Smooth muscle cell (in vitro differentiated cells): ENCODE measurements at regions not wholly inside any gene's neighbourhood (a gene's known extent, or its start where the extent isn't known, plus 50 kb on each side); places are given as distances from the start of the nearest gene placed in this dataset.

ENCODE experiments used
- DNase-seq: peaks from one replicate; lab custom pipeline; 2025; ENCODE audit not compliant: unreplicated experiment; lab: John Stamatoyannopoulos, UW
- H2AFZ ChIP-seq: fragments of 200-600 bp; sonication (generic); 2 replicates; pipeline ENCODE4 v1.6.0; 2016; ENCODE audit warnings: antibody characterized with exemption, low read depth, mild to moderate bottlenecking
- H3F3A ChIP-seq: fragments of 200-600 bp; sonication (generic); 2 replicates; pipeline ENCODE4 v1.6.0; 2017; ENCODE audit warnings: antibody characterized with exemption, low read depth
- H3K27ac ChIP-seq: fragments of 200-600 bp; sonication (generic); 2 replicates; pipeline ENCODE4 v1.5.1; 2016; ENCODE audit warnings: low read depth, mild to moderate bottlenecking
- H3K27me3 ChIP-seq: fragments of 200-600 bp; sonication (generic); 2 replicates; pipeline ENCODE4 v1.6.1; 2016; ENCODE audit warnings: low read depth, mild to moderate bottlenecking
- H3K36me3 ChIP-seq: fragments of 200-600 bp; sonication (generic); 2 replicates; pipeline ENCODE4 v1.5.1; 2016; ENCODE audit warnings: low read depth
- H3K4me1 ChIP-seq: fragments of 200-600 bp; sonication (generic); 2 replicates; pipeline ENCODE4 v1.5.1; 2016; ENCODE audit warnings: low read depth
- H3K4me2 ChIP-seq: fragments of 200-600 bp; sonication (generic); 2 replicates; pipeline ENCODE4 v1.6.0; 2016; ENCODE audit warnings: mild to moderate bottlenecking
- H3K4me3 ChIP-seq: fragments of 200-600 bp; sonication (generic); 2 replicates; pipeline ENCODE4 v1.5.1; 2016; ENCODE audit warnings: mild to moderate bottlenecking
- H3K79me2 ChIP-seq: fragments of 200-600 bp; sonication (generic); 2 replicates; pipeline ENCODE4 v1.6.0; 2016; ENCODE audit warnings: low read depth, mild to moderate bottlenecking
- H3K9ac ChIP-seq: fragments of 200-600 bp; sonication (generic); 2 replicates; pipeline ENCODE4 v1.6.0; 2016; ENCODE audit warnings: low read depth
- H3K9me3 ChIP-seq: fragments of 200-600 bp; sonication (generic); replicated peaks from 2 replicates; pipeline ENCODE4 v1.5.1; 2016; ENCODE audit warnings: low read depth
- H4K20me1 ChIP-seq: fragments of 200-600 bp; sonication (generic); 2 replicates; pipeline ENCODE4 v1.6.0; 2016; ENCODE audit warnings: low read depth
- WGBS: methylation state at CpG from one replicate; pipeline ENCODE4 v1.1.7; 2016; ENCODE audit warnings: low lambda C conversion rate; 5-methylcytosine and 5-hydroxymethylcytosine counted together
- TF ChIP-seq, protein P1 (sequence below): fragments of 200-600 bp; sonication (generic); IDR thresholded peaks from 2 replicates; pipeline ENCODE4 v1.5.1; 2017; ENCODE audit warnings: borderline replicate concordance, mild to moderate bottlenecking, antibody characterized with exemption; ENCODE audit not compliant: insufficient read depth, poor library complexity, severe bottlenecking

DNA sequence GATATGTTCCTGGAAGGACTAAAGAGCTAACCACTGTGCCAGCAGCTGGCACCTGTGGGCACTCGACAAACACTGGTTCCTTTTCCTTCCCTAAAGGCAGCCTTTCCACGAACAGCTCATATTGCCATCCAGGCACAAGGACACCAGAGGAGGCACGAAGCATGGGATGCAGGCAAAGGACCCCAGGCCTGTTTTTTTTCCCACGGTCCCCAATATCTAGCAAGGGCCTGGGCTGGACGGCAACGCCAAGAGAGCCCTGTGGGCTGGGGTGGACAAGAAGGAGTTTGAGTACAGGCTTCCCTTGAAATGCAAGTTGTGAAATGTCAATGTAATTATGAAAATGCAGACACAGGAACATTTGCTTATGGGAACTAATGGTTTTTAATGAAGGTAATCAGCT is 135.9 kb downstream of the CYP26B1 start:
- H3K27me3 ChIP-seq = no peaks in the 10 kb centered on the region
- H4K20me1 ChIP-seq = no peaks in the 10 kb centered on the region
- 84% methylated on average over 6 of the region's 6 CpGs for WGBS
- no peaks in the 10 kb centered on the region for H3K36me3 ChIP-seq
- H3K9ac ChIP-seq = no peak overlapping the region
- no peaks in the 10 kb centered on the region for H3K9me3 ChIP-seq
- no peaks in the 10 kb centered on the region for H3K4me1 ChIP-seq
- no peak overlapping the region for H2AFZ ChIP-seq
- no peaks in the 10 kb centered on the region for H3F3A ChIP-seq
- H3K4me3 ChIP-seq = no peak overlapping the region
- H3K27ac ChIP-seq = no peak overlapping the region
- TF ChIP-seq, protein P1, sequence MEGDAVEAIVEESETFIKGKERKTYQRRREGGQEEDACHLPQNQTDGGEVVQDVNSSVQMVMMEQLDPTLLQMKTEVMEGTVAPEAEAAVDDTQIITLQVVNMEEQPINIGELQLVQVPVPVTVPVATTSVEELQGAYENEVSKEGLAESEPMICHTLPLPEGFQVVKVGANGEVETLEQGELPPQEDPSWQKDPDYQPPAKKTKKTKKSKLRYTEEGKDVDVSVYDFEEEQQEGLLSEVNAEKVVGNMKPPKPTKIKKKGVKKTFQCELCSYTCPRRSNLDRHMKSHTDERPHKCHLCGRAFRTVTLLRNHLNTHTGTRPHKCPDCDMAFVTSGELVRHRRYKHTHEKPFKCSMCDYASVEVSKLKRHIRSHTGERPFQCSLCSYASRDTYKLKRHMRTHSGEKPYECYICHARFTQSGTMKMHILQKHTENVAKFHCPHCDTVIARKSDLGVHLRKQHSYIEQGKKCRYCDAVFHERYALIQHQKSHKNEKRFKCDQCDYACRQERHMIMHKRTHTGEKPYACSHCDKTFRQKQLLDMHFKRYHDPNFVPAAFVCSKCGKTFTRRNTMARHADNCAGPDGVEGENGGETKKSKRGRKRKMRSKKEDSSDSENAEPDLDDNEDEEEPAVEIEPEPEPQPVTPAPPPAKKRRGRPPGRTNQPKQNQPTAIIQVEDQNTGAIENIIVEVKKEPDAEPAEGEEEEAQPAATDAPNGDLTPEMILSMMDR = no peak
- H3K4me2 ChIP-seq = no peak overlapping the region
- H3K79me2 ChIP-seq = no peaks in the 10 kb centered on the region
- DNase-seq = no peak

DNA sequence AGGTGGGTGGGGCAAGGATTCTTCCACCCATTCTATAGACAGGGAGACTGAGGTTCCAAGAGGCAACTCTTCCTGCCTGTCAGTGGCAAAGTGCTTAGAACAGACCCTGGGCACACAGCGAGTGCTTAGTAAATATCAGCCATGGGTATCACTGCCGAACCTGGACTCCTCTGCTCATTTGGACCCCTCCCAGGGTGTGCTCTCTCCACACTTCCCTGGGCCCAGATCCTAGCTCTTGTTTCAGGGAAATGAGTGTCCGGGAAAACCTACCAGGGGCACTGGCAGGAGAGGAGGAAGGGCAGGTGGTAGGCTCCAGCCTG is 136.3 kb downstream of the CYP26B1 start:
- Histone ChIP-seq H3F3A (no peaks in the 10 kb centered on the region), H3K4me1 (no peaks in the 10 kb centered on the region), H3K4me3 (no peak overlapping the region), H3K79me2 (no peaks in the 10 kb centered on the region), H2AFZ (no peak overlapping the region), H4K20me1 (no peaks in the 10 kb centered on the region), H3K9ac (no peak overlapping the region), H3K27me3 (no peaks in the 10 kb centered on the region), H3K27ac (no peak overlapping the region), H3K4me2 (no peak overlapping the region), H3K36me3 (no peaks in the 10 kb centered on the region), H3K9me3 (no peaks in the 10 kb centered on the region)
- TF ChIP-seq, protein P1 = no peak
- DNase-seq = no peak
- 97% methylated on average over 3 of the region's 3 CpGs for WGBS

DNA sequence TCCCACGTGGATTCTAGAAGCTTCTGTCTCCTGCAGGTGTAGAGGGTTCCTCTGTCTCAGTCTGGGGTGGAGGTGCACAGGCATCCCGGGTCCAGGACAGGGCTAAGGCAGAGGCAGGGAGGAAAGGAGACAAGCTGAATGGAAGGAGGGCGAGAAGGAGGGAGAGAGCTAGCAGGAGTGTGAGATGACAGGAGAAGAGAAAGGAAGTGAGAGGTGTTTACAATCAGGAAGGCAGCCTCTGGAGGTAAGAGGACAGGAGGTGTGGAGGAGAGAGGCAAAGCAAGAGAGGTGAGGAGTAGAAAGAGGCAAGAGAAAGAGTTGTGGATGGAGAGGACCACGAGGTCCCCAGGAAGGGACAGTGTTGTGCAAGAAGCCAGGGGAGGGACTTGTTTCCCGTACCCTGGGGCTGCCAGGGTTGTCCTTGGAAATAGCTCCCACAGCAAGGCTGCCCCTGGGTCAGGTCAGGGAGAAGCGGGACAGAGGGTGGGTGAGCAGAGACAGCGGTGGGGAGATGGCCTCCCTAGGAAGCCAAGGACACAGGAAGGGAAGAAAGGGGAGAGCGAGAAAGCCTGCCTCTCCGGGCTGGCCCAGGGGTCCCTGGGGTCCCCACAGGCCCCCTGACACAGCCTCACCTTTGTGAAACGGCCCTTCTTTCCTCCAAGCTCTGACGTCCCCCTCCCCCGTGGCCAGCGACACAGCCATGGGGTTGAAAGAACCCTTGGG is 136.9 kb downstream of the CYP26B1 start:
- no peaks in the 10 kb centered on the region for H3K79me2 ChIP-seq
- H3F3A ChIP-seq = no peaks in the 10 kb centered on the region
- H4K20me1 ChIP-seq = no peaks in the 10 kb centered on the region
- H3K27me3 ChIP-seq = no peaks in the 10 kb centered on the region
- no peak overlapping the region for H3K27ac ChIP-seq
- H3K4me3 ChIP-seq = no peak overlapping the region
- no peak overlapping the region for H3K9ac ChIP-seq
- no peaks in the 10 kb centered on the region for H3K9me3 ChIP-seq
- H3K4me2 ChIP-seq = no peak overlapping the region
- H3K36me3 ChIP-seq = no peaks in the 10 kb centered on the region
- TF ChIP-seq, protein P1 = no peak
- WGBS = 90% methylated on average over 13 of the region's 13 CpGs
- DNase-seq = no peak
- H3K4me1 ChIP-seq = no peaks in the 10 kb centered on the region
- no peak overlapping the region for H2AFZ ChIP-seq

DNA sequence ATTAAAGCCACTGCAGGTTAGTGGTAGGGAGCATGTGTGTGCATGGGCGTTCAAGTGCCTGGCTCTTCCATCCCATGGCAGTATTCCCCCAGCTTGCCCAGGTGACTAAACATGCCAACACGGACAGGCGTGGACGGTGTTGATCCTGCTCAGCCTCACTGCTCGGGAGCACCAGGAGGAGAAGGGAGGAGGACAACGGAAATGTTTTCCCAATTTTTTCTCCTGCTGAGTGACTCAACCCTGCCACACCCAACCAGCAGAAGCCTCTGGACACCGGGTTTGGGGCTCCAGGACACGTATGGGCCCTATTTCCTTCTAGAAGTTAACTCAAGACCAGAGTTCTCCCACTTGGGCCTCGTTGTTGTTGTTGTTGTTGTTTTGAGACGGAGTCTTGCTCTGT is 139.1 kb downstream of the CYP26B1 start:
- DNase-seq = no peak
- no peaks in the 10 kb centered on the region for H3F3A ChIP-seq
- no peaks in the 10 kb centered on the region for H4K20me1 ChIP-seq
- TF ChIP-seq, protein P1 = no peak
- H3K9me3 ChIP-seq = no peaks in the 10 kb centered on the region
- H3K36me3 ChIP-seq = no peaks in the 10 kb centered on the region
- H3K4me2 ChIP-seq = no peak overlapping the region
- WGBS = 93% methylated on average over 10 of the region's 10 CpGs
- no peaks in the 10 kb centered on the region for H3K79me2 ChIP-seq
- H3K9ac ChIP-seq = no peak overlapping the region
- no peak overlapping the region for H2AFZ ChIP-seq
- H3K4me1 ChIP-seq = no peaks in the 10 kb centered on the region
- H3K4me3 ChIP-seq = no peak overlapping the region
- H3K27me3 ChIP-seq = no peaks in the 10 kb centered on the region
- no peak overlapping the region for H3K27ac ChIP-seq
